Keratinocyte (primary cell): ENCODE measurements at regions not wholly inside any gene's neighbourhood (a gene's known extent, or its start where the extent isn't known, plus 50 kb on each side); places are given as distances from the start of the nearest gene placed in this dataset.

Source experiments
- CTCF ChIP-seq, 3 experiments: IDR thresholded peaks in 1 of 3; conservative IDR thresholded peaks in 1 of 3; optimal IDR thresholded peaks in 1 of 3; 2 replicates in 2 of 3; 3 replicates in 1 of 3; pipeline versions ENCODE3 to v1.5.1; 2011; ENCODE audit warnings: low read length in 3 of 3, mild to moderate bottlenecking in 3 of 3, moderate library complexity in 2 of 3, control low read depth in 1 of 3, inconsistent platforms in 1 of 3; ENCODE audit not compliant: insufficient read depth in 2 of 3; ENCODE audit errors: extremely low read depth in 1 of 3
- EZH2 ChIP-seq: IDR thresholded peaks from one replicate; pipeline ENCODE4 v1.6.1; 2012; ENCODE audit warnings: inconsistent platforms, mild to moderate bottlenecking, low read length, moderate library complexity

GRCh38 chr17:6244253-6244652 lies 174.1 kb downstream of the WSCD1 start:
- TF ChIP-seq CTCF (optimal IDR thresholded peaks at IDR 0.05 in 1 of 3, IDR thresholded peaks at IDR 0.05 in 1 of 3, conservative IDR thresholded peaks at IDR 0.05 in 1 of 3; ENCODE audit: extremely low read depth in 1 of 3, insufficient read depth in 2 of 3, low read length in 3 of 3) (no peak), EZH2 (no peak)
